LoVo (cell line): ENCODE measurements at regions not wholly inside any gene's neighbourhood (a gene's known extent, or its start where the extent isn't known, plus 50 kb on each side); places are given as distances from the start of the nearest gene placed in this dataset.
"Not testable (repeated sequence)": the region's sequence is repeated elsewhere in the genome, so short reads cannot be mapped to it uniquely, and the experiment has no call there.

Experiments
- DNase-seq: peaks from one replicate; pipeline ENCODE4 v3.0.0-alpha.2; 2016; ENCODE audit warnings: low spot score

DNA sequence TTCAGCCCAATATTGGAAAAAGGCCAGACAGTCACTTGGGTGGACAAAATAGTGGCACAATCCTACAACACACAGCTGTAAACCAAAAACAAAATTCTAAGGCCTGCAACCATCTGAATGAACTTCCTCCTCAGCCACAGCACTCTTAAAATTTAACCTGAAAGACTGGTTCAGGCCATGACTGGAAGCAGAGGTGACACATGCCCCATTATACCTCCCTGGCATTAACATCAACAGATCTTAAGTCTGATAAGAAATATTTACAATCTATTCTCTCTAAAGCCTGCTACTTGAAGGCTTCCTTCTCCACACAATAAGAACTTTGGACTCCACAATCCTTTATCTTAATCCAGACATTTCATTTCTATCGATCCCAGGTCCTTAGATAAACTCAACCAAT lies 192.4 kb upstream of the LRP1B start:
- DNase-seq: peak; percentile 4

DNA sequence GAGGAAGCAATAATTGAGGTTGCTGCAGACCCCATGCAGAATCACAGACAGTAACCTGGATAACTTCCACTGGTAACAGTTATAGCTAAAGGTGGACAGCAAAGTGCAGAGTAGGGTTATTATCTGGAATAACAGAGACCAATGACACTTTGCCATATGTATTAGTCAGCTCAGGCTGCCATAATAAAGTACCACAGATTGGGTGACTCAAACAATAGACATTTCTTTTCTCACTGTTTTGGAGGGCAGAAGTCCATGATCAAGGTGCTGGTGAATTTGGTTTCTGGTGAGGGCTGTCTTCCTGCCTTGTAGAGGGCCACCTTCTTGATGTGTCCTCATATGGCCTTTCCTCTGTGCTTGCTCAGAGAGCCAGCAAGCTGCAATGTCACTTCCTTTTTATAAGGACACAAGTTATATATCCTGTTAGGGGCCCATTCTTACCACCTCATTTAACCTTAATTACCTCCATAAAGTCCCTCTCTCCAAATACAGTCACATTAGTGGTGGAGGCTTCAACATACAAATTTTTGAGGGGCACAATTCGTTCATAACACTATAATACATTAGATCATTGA lies 191.0 kb upstream of the LRP1B start:
- DNase-seq: peak; percentile 6

DNA sequence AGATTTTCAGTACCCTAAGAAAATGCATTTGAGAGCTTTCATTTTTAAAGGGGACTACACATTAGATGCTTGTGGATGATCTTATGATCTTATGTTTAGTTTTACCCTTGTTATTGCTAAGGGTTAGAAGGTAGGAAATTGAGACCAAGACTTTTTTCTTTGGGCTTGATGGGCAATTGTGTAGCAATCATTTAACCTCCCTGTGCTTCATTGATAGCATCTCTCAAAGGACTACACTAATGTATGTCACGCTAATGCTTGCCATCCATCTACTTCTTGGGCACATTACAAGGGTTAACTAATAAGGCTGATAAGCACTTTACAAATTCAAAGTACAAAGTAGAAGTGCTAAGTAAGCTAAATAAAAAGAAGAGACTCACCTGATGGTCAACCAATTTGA lies 189.3 kb upstream of the LRP1B start:
- no peak for DNase-seq

DNA sequence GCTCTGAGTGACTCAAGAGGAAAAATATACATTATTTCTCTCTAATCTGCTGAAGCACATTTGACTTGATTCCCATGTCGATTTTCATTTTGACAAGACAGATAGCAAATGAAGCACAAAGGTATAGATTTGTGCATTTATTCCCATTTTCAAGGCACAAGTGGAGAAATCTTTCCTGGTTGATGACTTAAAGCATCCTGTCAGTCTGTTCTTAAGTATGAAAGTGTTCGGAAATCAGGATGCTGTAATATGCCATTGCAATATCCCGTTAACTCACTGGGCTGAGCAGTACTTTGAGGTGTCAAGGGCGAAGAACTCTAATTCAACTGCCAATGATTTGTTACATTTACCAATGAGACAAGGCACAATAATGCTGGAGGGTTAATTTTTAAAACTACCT lies 185.2 kb upstream of the LRP1B start:
- DNase-seq: no peak

DNA sequence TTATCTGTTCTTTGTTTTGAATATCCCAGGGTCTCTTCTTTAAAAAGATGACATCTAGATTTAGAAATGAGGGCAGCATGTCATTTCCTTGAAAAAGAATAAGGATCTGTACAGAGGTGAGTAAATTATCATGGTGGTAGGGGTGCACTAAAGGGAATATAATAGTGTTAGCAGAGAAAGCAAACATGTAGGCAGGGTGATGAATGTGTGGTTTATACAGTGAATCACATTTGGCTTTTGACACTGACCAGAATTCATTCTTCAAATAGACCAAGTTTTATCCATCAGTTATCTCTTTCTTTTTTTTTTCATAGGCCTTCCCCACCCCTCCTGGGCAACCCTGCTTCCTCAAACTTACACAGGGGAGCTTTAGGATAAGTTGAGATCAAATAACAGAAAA lies 184.5 kb upstream of the LRP1B start:
- no peak for DNase-seq

DNA sequence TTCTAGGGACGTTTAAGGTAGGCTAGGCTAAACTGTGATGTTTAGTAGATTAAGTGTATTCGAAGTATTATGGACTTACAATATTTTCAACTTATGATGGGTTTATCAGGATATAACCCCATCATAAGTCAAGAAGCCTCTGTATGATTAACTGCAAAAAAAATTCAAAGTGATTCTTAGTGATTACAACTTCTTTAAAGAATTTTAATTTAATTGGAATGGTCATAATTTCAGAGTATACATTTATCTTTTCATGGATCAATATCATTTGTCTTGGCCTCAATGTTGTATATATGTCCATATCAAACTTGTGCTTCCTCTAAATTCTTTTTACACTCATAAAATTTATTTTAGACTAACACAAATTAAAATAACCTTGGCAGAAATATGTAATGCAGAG lies 183.3 kb upstream of the LRP1B start:
- DNase-seq: no peak

DNA sequence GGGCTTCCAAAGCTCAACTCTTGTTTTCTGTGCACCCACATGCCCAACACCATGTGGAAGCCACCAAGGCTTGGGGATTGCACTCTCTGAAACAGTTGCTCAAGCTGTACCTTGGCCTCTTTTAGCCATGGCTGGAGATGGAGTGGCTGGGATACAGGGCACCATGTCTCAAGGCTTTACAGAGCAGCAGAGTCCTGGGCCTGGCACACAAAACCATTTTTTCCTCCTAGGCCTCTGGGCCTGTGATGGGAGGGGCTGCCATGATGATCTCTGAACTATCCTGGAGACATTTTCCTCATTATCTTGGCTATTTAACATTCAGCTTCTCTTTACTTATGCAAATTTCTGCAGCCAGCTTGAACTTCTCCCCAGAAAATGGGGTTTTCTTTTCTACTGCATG lies 179.7 kb upstream of the LRP1B start:
- no peak for DNase-seq

DNA sequence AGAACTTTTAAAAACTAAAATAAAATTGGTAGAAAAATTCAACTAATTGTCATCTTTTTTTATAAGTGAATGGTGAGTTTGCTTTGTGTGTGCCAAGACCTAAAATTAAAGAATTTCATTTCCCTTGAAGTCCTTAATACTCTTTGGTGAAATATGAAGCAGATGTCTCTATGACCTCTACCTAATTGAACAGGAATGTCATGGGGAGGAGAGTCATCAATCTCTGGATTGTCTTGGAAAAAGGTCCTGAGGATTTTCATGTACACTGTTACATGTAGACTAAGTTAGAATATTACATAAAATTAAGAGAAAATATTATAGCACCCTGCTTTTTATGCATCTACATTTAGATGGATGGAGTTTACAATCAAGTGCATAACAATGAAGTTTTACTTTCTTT lies 177.9 kb upstream of the LRP1B start:
- no peak for DNase-seq

DNA sequence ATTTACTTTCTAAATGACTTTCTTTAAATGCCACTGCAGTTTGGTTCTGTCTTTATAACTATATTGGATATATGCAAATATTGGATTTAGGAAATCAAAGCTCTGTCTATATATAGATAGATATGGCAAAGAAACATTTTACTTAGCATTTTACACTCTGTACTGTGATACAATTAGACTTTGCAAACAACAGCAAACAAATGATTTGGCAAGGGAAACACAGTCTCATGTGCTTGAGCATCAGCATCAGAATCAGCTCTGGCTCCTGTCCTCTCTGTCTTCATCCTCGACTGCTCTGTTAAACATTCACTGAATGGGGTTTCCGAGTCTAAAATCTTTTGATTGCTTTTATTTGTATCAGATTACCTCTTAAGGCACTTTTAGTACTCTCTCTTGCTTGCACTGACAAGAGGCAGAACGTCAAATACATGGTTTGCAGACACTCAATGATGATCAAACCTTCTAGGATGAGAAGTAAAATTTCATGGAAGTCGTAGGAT lies 176.8 kb upstream of the LRP1B start:
- DNase-seq: no peak

DNA sequence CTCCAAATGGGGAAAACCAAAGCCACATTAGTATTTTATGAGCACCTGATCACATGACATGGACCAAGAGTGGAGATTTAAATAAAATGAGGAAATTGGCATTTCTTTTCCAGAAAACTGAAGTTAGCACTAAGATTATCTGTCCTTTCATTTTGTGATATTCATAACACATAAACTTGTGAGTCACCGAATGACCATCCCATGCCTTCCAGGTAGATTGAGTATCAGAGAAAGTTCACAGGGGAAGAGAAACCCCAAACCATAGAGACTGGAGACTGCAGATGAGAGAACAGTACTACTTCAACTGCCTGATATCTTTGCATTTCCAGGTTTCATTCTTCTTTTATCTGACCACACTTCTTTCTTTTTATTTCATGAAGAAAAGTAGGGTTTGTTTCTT lies 176.3 kb upstream of the LRP1B start:
- no peak for DNase-seq

DNA sequence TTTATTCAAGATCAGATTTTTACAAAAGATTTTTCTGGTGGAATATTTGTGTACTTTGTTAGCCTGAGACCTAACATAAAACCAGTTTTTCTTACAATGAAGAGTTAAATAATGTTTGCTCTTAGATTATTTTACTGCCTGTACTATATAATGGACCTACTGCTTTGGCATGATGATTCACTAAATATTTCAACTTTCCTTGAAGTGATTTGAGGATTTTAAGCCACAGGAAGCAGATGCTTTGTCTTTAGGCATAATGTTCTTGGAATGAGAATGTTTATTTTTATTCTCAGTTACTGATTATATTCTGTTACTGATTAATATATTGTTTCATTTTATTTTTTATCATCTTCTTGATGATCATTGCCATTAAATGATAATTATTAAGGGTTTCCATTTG lies 175.3 kb upstream of the LRP1B start:
- no peak for DNase-seq

DNA sequence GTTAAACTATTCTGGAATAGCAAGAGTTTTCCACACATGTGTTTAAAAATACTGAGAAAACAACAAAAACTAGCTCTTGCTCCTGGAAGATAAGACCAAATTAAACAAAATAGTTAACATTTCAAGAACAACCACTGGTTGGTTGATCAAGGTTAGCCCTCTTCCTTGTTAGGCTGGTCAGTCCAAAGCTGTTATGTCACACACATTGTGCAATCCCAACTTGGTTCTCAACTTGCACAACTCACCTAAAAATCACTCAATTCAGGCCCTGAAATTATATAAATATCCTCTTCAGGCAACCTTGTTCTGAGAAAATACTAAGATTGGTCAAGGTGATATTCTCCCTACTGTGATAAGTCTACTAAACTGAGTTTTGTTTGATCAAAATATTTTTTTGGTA lies 169.7 kb upstream of the LRP1B start:
- no peak for DNase-seq

DNA sequence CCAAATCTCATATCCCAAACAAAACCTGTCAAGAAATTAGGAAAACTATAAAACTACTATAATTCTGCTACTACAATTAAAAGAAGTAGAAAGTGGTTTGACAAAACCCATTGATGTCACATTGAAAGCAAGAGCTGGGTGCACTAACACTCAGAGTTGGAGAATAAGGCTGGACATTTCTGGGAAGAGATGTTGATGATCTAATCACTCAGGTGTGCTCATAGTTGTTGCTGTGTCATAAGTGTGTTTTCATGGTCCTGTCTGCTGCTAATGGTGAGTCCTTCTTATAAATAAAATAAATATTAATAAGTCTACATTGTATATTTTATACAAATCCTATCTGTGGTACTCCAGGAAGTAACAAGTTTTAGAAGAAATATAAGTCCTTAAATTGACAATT lies 168.2 kb upstream of the LRP1B start:
- no peak for DNase-seq

DNA sequence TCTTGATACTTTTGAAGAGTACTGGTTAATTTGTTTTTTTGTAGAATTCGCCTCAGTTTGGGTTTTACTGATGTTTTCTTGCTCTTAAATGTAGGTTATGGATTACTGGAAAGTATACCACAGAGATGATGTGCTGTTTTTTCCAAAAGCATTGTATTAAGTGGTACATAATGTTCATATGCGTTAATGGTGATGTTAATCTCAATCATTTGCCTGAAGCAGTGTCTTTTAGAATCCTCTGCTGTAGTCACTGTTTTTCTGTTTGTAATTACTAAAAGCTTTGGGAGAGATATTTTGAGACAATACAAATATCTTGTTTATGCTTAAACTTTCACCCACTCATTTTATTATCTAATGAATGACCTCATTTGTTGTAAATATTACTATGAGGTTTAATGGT lies 163.4 kb upstream of the LRP1B start:
- no peak for DNase-seq

DNA sequence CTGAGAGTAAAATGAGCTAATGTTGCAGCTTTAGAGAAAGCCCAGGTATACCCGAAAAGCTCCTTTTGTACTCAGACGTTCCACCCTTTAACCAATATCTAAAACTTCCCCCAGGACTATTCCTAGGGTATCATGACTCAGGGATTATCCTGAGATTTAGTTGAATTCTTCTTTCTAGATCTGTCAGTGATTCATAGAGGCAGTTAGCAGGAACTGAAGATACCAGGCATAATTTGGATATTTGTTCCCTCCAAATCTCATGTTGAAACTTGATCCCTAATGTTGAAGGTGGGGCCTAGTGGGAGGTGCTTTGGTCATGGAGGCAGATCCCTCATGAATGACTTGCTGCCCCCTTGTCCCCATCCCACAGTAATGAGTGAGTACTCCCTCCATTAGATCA lies 161.2 kb upstream of the LRP1B start:
- DNase-seq: no peak

DNA sequence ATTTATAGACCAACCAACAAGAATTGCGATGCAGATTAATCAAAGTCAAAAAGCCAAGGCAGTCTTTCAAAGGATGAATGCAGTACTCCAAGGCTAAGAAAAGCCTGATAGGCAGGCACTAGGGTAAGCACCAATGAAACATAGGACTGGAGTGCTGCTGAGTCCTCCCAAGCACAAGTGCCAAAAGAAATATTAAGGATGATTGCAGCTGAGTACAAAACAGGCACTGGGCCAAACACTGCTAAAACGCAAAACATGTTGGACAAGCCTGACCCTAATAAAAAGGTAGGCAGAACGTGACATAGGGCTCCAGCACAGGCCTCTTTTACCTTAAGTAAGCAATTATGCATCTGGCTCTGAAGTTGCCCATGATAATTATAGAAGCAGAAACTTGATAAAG lies 160.1 kb upstream of the LRP1B start:
- no peak for DNase-seq

DNA sequence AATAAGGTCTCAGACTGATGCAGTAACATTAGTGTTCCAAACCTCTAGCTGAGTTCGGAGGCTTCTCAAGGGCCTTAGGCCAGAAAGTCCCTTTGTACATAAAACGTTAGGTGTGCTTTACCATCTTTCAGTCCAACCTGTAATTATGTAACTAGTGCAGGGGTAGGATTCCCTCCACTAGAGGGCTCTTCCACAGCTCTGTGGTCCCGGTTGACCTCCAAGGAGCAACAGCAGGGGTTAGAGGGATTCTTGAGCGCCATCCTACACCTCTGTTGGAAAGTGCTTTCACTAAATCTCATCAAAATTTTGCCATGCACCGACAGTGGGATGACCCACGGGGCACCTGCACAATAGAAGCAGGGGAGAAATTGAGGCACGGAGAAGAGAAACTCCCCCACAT lies 155.8 kb upstream of the LRP1B start:
- DNase-seq: peak; percentile 26

DNA sequence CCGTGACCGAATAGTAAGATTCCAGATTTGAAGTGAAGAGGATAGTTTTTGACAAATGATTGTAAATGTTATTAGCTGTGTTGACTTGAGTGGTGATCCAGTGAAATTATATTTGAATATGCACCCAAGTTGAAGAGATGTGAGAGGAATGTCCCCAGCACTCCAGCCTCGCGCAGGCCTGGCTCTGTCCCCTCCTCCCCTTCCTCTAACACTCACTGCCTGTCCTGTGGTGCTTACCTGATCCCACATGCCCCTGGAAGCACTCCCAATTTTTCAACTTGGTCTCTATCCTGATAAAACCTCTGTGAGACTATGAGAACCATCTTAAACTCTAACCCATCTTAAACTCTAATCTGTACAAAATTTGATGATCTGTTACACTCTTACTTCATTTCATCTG lies 154.7 kb upstream of the LRP1B start:
- DNase-seq: no peak

DNA sequence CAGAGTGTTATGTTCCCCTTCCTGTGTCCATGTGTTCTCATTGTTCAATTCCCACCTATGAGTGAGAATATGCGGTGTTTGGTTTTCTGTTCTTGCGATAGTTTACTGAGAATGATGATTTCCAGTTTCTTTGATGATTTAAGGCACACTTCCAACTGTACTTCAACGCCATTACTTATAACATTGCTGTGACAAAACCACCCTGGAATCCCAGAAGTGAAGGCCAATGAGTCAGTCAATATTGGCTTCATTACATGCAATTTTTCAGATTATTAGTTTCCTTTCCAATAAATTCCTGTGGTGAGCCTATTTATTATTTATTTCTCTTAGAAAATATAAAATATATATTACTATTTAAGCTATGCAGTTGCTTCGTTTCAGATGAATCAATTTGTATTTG lies 153.5 kb upstream of the LRP1B start:
- not testable (repeated sequence) for DNase-seq

DNA sequence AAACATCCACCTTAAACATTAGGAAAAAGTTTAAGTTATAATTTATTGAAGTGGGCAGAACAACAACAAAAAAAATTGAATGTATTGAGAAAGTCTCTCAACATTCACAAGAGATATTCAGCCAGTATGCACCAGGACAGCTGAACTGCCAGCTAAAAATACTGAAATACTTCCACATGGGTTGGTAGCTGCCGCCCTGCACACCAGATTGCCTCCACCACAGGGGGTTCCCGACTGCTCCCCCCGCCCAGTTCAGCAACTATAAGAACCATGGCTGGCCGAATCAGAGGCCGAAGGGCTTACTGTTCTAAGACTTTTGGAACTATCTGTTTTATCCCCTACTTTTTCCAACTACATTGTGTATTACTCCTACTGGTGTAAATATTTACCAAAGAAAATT lies 150.0 kb upstream of the LRP1B start:
- no peak for DNase-seq

DNA sequence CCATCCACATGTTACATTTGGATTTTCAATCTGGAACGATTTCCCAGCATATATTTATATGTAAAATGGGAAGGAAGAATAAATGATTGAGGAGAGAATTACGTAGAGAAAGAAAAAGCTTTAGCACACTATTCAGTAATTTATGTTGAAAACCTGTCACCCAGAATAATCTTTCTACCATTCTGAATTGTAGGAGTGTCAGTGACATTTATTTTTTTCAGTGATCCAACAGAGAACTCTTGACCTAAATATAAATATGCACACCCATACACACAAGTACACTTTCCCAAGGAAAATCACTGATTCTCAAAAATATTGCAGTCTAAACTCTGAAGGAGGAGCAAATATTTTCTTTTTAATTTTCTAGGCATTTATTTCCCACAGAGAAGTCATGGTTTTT lies 140.2 kb upstream of the LRP1B start:
- DNase-seq: no peak

DNA sequence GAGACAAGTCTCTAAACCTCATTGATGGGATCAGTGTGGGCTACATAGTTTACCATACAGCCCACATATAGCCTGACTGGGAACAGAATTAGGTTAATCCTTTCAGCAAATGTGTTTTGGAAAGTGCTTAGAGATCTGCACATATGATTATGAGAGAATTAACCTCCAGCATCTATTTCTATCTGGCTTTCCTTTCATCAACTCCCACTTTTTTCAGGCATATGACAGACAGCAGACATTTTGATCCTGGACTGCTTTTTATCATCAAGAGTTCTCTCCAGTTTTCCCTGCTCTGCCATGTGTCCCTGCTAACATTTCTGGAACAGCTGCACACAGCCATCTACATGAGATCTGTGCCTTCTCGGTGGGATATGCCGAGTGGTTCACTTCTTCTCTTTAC lies 139.5 kb upstream of the LRP1B start:
- DNase-seq: no peak

DNA sequence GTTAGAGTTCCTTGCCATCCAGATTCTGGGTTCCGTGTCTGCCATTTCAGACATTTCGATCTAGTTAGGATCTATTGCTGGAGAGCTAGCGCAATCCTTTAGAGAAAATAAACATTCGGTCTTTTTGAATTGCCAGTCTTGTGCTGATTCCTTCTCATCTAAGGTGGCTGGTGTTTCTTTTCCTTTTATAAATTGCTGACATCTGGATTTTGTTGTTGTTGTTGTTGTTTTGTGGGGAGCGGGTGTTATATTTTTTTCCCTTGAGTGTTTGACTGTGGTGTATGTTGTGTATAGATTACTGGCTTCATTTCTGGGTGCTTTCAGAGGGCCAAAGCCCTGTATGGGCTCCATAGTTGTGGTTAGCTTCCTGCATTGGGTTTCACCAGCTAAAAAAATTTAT lies 128.5 kb upstream of the LRP1B start:
- no peak for DNase-seq

DNA sequence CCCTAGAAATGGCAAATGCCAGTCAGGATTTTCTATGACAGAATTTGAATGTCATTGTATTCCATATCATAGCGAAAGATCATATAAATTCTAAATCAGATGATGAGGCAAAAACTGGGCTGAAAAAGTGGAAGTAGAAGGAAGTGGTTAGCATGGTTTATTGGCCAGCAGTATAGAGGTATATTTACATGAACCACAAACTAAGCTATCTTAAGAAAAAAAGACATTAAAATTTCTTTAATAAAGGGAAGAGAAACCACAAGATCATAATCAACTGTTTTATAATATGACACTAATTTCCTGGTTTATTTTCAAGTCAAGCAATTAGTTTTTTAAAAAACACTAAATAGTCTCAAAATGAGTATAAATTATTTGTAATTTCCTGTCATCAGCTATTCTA lies 123.2 kb upstream of the LRP1B start:
- no peak for DNase-seq

DNA sequence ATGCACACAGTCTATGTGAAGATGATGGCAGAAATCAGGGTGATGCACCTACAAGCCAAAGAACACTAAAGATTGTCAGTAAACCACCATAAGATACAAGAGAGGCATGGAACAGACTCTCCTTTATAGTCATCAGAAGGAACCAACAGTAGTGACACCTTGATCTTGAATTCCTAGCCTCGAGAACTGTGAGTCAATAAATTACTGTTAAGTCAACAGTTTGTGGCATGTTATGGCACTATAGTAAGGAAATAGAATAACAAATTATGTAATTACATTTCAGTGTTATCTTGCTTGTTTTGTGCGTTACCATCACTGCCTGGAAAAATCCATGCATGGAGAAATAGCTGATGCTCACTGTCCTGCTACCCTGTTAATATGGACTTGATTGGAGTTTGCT lies 110.2 kb upstream of the LRP1B start:
- DNase-seq: no peak
